Hepatocyte (in vitro differentiated cells): ENCODE measurements at regions not wholly inside any gene's neighbourhood (a gene's known extent, or its start where the extent isn't known, plus 50 kb on each side); places are given as distances from the start of the nearest gene placed in this dataset.

ENCODE experiments used
- CTCF ChIP-seq: fragments of 200-600 bp; sonication (generic); IDR thresholded peaks from 2 replicates; pipeline ENCODE4 v1.5.1; 2016; ENCODE audit warnings: antibody characterized with exemption, mild to moderate bottlenecking; ENCODE audit not compliant: poor library complexity
- EZH2 ChIP-seq: fragments of 200-600 bp; sonication (generic); IDR thresholded peaks from 2 replicates; pipeline ENCODE4 v1.6.1; 2016; ENCODE audit warnings: antibody characterized with exemption, mild to moderate bottlenecking, borderline replicate concordance

GRCh38 chr19:27764186-27764804 lies 1448.7 kb downstream of the UQCRFS1 start:
- TF ChIP-seq EZH2 (no peak), CTCF (no peak)
